ENCODE measurements at regions not wholly inside any gene's neighbourhood (a gene's known extent, or its start where the extent isn't known, plus 50 kb on each side); places are given as distances from the start of the nearest gene placed in this dataset.

GRCh38 chr5:126357585-126358342 lies 65.4 kb upstream of the GRAMD2B start:
- Histone ChIP-seq H3K27me3 (no peaks in the 10 kb centered on the region), H3K4me3 (ENCODE audit: low read depth, low read length) (no peak overlapping the region), H3K9me3 (no peaks in the 10 kb centered on the region), H3K36me3 (no peaks in the 10 kb centered on the region), H3K4me1 (no peaks in the 10 kb centered on the region)
- TF ChIP-seq, protein P1, sequence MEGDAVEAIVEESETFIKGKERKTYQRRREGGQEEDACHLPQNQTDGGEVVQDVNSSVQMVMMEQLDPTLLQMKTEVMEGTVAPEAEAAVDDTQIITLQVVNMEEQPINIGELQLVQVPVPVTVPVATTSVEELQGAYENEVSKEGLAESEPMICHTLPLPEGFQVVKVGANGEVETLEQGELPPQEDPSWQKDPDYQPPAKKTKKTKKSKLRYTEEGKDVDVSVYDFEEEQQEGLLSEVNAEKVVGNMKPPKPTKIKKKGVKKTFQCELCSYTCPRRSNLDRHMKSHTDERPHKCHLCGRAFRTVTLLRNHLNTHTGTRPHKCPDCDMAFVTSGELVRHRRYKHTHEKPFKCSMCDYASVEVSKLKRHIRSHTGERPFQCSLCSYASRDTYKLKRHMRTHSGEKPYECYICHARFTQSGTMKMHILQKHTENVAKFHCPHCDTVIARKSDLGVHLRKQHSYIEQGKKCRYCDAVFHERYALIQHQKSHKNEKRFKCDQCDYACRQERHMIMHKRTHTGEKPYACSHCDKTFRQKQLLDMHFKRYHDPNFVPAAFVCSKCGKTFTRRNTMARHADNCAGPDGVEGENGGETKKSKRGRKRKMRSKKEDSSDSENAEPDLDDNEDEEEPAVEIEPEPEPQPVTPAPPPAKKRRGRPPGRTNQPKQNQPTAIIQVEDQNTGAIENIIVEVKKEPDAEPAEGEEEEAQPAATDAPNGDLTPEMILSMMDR (IDR thresholded peaks at IDR 0.05; ENCODE audit: low read depth, low read length) = no peak
- DNase-seq = no peak

DNA sequence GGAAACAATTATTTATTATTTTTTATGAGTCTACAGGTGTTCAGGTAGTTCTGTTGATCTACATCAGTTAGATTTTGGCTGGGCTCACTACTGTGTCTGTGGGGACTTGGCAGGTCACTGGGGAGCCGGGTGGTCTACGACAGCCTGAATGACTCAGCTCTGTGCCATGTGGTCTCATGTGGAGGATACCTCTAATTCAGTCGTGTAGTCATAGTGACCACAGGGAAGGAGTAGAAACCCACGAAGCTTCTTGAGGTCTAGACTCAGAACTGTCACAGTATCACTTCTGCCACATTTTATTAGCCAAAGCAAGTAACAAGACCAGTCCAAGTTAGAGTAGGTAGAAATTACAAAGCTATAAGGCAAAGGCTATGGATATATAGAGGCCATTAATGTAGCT lies 64.7 kb upstream of the GRAMD2B start:
- TF ChIP-seq, protein P1 (IDR thresholded peaks at IDR 0.05; ENCODE audit: low read depth, low read length) = no peak
- no peaks in the 10 kb centered on the region for H3K27me3 ChIP-seq
- no peaks in the 10 kb centered on the region for H3K9me3 ChIP-seq
- DNase-seq = no peak
- H3K4me3 ChIP-seq (ENCODE audit: low read depth, low read length) = no peak overlapping the region
- no peaks in the 10 kb centered on the region for H3K36me3 ChIP-seq
- no peaks in the 10 kb centered on the region for H3K4me1 ChIP-seq

GRCh38 chr5:126359884-126360283 lies 63.3 kb upstream of the GRAMD2B start:
- Histone ChIP-seq H3K9me3 (no peaks in the 10 kb centered on the region), H3K36me3 (no peaks in the 10 kb centered on the region), H3K4me3 (ENCODE audit: low read depth, low read length) (no peak overlapping the region), H3K27me3 (no peaks in the 10 kb centered on the region), H3K4me1 (no peaks in the 10 kb centered on the region)
- TF ChIP-seq, protein P1 (IDR thresholded peaks at IDR 0.05; ENCODE audit: low read depth, low read length) = no peak
- DNase-seq = no peak

DNA sequence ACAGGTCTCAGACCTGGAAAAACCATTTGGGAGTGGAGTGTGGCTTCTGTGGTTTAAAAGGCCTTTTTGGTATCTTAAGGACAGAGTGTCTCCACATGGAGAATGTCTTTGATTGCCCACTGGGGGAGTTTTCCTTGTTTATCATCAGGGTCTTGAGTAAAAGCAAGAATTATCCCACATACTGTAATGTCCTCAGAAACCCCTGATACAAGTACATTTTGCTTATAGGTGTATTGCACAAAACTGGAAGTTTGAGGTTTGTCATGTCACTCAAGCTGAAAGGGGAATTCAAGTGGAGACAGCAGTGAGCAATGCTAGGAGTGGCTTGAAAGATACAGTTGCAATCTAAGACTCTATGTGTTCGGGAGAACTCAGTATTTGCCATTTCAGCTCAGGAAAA lies 62.7 kb upstream of the GRAMD2B start:
- TF ChIP-seq, protein P1 (IDR thresholded peaks at IDR 0.05; ENCODE audit: low read depth, low read length) = no peak
- no peaks in the 10 kb centered on the region for H3K27me3 ChIP-seq
- H3K9me3 ChIP-seq = no peaks in the 10 kb centered on the region
- H3K4me3 ChIP-seq (ENCODE audit: low read depth, low read length) = no peak overlapping the region
- no peaks in the 10 kb centered on the region for H3K4me1 ChIP-seq
- DNase-seq = no peak
- H3K36me3 ChIP-seq = no peaks in the 10 kb centered on the region

GRCh38 chr5:126363658-126364057 lies 59.6 kb upstream of the GRAMD2B start:
- no peak for DNase-seq
- H3K4me1 ChIP-seq = no peaks in the 10 kb centered on the region
- no peaks in the 10 kb centered on the region for H3K9me3 ChIP-seq
- TF ChIP-seq, protein P1 (IDR thresholded peaks at IDR 0.05; ENCODE audit: low read depth, low read length) = no peak
- no peaks in the 10 kb centered on the region for H3K36me3 ChIP-seq
- no peaks in the 10 kb centered on the region for H3K27me3 ChIP-seq
- no peak overlapping the region for H3K4me3 ChIP-seq (ENCODE audit: low read depth, low read length)

GRCh38 chr5:126364206-126364902 lies 58.9 kb upstream of the GRAMD2B start:
- H3K4me3 ChIP-seq (ENCODE audit: low read depth, low read length) = no peak overlapping the region
- no peak for DNase-seq
- H3K36me3 ChIP-seq = no peaks in the 10 kb centered on the region
- no peaks in the 10 kb centered on the region for H3K4me1 ChIP-seq
- no peaks in the 10 kb centered on the region for H3K9me3 ChIP-seq
- TF ChIP-seq, protein P1 (IDR thresholded peaks at IDR 0.05; ENCODE audit: low read depth, low read length) = no peak
- H3K27me3 ChIP-seq = no peaks in the 10 kb centered on the region
